ENCODE measurements at regions not wholly inside any gene's neighbourhood (a gene's known extent, or its start where the extent isn't known, plus 50 kb on each side); places are given as distances from the start of the nearest gene placed in this dataset.

GRCh38 chr5:5628866-5629606 lies 206.6 kb downstream of the ICE1 start:
- Histone ChIP-seq H3K4me1 (ENCODE audit: control insufficient read depth, insufficient read depth, low read length) (no peaks in the 10 kb centered on the region), H3K36me3 (ENCODE audit: insufficient read depth, low read length) (no peaks in the 10 kb centered on the region), H3K27me3 (ENCODE audit: control insufficient read depth, insufficient read depth, low read length) (no peaks in the 10 kb centered on the region), H3K9ac (ENCODE audit: low read depth, low read length) (no peak overlapping the region), H3K9me3 (replicated peaks; ENCODE audit: low read length) (peaks cover 5% of the 10 kb centered on the region), H3K4me2 (ENCODE audit: low read length) (no peak overlapping the region), H3K4me3 (ENCODE audit: low read length) (no peak overlapping the region)

GRCh38 chr5:5626412-5626811 lies 203.9 kb downstream of the ICE1 start:
- Histone ChIP-seq H3K4me2 (ENCODE audit: low read length) (no peak overlapping the region), H3K36me3 (ENCODE audit: insufficient read depth, low read length) (no peaks in the 10 kb centered on the region), H3K27me3 (ENCODE audit: control insufficient read depth, insufficient read depth, low read length) (no peaks in the 10 kb centered on the region), H3K9ac (ENCODE audit: low read depth, low read length) (no peak overlapping the region), H3K4me1 (ENCODE audit: control insufficient read depth, insufficient read depth, low read length) (no peaks in the 10 kb centered on the region), H3K4me3 (ENCODE audit: low read length) (no peak overlapping the region), H3K9me3 (replicated peaks; ENCODE audit: low read length) (peaks cover 5% of the 10 kb centered on the region)

- Histone ChIP-seq H3K27me3 (ENCODE audit: control insufficient read depth, insufficient read depth, low read length) (no peaks in the 10 kb centered on the region), H3K4me1 (ENCODE audit: control insufficient read depth, insufficient read depth, low read length) (no peaks in the 10 kb centered on the region), H3K9me3 (replicated peaks; ENCODE audit: low read length) (peaks cover under 1% of the 10 kb centered on the region), H3K36me3 (ENCODE audit: insufficient read depth, low read length) (no peaks in the 10 kb centered on the region), H3K9ac (ENCODE audit: low read depth, low read length) (no peak overlapping the region), H3K4me2 (ENCODE audit: low read length) (no peak overlapping the region), H3K4me3 (ENCODE audit: low read length) (no peak overlapping the region)
These were observed 203.0 kb downstream of the ICE1 start for GRCh38 chr5:5625491-5625890.

- H3K27me3 ChIP-seq (ENCODE audit: control insufficient read depth, insufficient read depth, low read length): no peaks in the 10 kb centered on the region
- H3K9ac ChIP-seq (ENCODE audit: low read depth, low read length): no peak overlapping the region
- H3K4me1 ChIP-seq (ENCODE audit: control insufficient read depth, insufficient read depth, low read length): no peaks in the 10 kb centered on the region
- no peak overlapping the region for H3K4me2 ChIP-seq (ENCODE audit: low read length)
- H3K4me3 ChIP-seq (ENCODE audit: low read length): no peak overlapping the region
- peaks cover 4% of the 10 kb centered on the region for H3K9me3 ChIP-seq (replicated peaks; ENCODE audit: low read length)
- H3K36me3 ChIP-seq (ENCODE audit: insufficient read depth, low read length): no peaks in the 10 kb centered on the region
These were observed 200.9 kb downstream of the ICE1 start for GRCh38 chr5:5623397-5623796.

GRCh38 chr5:5622806-5623205 lies 200.3 kb downstream of the ICE1 start:
- Histone ChIP-seq H3K4me2 (ENCODE audit: low read length) (no peak overlapping the region), H3K36me3 (ENCODE audit: insufficient read depth, low read length) (no peaks in the 10 kb centered on the region), H3K4me1 (ENCODE audit: control insufficient read depth, insufficient read depth, low read length) (no peaks in the 10 kb centered on the region), H3K9ac (ENCODE audit: low read depth, low read length) (no peak overlapping the region), H3K4me3 (ENCODE audit: low read length) (no peak overlapping the region), H3K27me3 (ENCODE audit: control insufficient read depth, insufficient read depth, low read length) (no peaks in the 10 kb centered on the region), H3K9me3 (replicated peaks; ENCODE audit: low read length) (peaks cover 4% of the 10 kb centered on the region)

GRCh38 chr5:5619546-5619945 lies 197.1 kb downstream of the ICE1 start:
- Histone ChIP-seq H3K27me3 (ENCODE audit: control insufficient read depth, insufficient read depth, low read length) (no peaks in the 10 kb centered on the region), H3K36me3 (ENCODE audit: insufficient read depth, low read length) (no peaks in the 10 kb centered on the region), H3K9ac (ENCODE audit: low read depth, low read length) (no peak overlapping the region), H3K4me3 (ENCODE audit: low read length) (no peak overlapping the region), H3K4me1 (ENCODE audit: control insufficient read depth, insufficient read depth, low read length) (no peaks in the 10 kb centered on the region), H3K9me3 (replicated peaks; ENCODE audit: low read length) (peaks cover 4% of the 10 kb centered on the region), H3K4me2 (ENCODE audit: low read length) (no peak overlapping the region)

DNA sequence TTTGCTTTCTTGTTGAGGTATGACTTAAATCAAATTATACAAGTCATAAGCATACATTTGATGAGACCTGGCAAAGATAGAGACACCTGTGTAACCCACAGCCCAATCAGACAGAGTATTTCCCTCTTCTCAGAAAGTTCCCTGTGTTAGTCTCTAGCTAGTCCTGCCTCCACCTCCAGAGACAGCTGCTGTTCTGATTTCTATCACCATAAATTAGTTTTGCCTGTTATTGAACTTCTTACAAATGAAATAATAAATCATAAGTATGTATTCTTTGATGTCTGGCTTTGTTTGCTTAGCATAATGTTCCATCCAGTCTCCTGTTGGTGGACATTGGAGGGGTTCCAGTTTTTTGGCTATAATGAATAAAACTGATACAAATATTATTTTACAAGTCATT lies 194.5 kb downstream of the ICE1 start:
- H3K4me1 ChIP-seq (ENCODE audit: control insufficient read depth, insufficient read depth, low read length): no peaks in the 10 kb centered on the region
- H3K9me3 ChIP-seq (replicated peaks; ENCODE audit: low read length): peaks cover 4% of the 10 kb centered on the region
- H3K27me3 ChIP-seq (ENCODE audit: control insufficient read depth, insufficient read depth, low read length): no peaks in the 10 kb centered on the region
- no peak overlapping the region for H3K4me2 ChIP-seq (ENCODE audit: low read length)
- no peaks in the 10 kb centered on the region for H3K36me3 ChIP-seq (ENCODE audit: insufficient read depth, low read length)
- H3K4me3 ChIP-seq (ENCODE audit: low read length): no peak overlapping the region
- H3K9ac ChIP-seq (ENCODE audit: low read depth, low read length): no peak overlapping the region

DNA sequence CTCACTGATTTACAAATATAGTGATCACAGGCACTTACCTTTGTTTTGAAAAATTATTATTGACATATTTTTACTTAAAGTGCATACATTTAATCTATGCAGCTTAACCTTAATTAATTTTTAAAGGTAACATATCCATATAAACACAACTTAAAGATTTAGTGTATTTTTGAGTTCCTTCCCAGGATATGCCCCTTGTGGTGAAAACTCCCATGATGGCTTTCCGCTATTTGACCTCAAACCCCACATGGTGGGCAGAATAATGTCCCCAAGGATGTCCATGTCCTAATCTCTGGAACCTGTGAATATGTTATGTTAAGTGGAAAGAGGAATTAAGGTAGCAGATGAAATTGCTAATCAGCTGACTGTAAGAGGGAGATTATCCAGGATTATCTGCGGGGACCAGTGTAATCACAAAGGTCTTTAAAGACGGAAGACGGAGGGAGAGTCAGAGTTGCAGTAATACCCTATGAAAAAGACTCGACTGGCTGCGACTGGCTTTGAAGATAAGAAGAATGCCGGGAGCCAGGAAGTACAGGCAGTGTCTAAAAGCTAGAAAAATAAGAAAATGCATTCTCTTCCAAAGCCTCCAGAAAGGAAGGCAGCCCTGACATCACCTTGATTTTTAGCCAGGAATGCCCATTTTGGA lies 193.9 kb downstream of the ICE1 start:
- Histone ChIP-seq H3K36me3 (ENCODE audit: insufficient read depth, low read length) (no peaks in the 10 kb centered on the region), H3K27me3 (ENCODE audit: control insufficient read depth, insufficient read depth, low read length) (no peaks in the 10 kb centered on the region), H3K4me1 (ENCODE audit: control insufficient read depth, insufficient read depth, low read length) (no peaks in the 10 kb centered on the region), H3K4me3 (ENCODE audit: low read length) (no peak overlapping the region), H3K9me3 (replicated peaks; ENCODE audit: low read length) (peaks cover 6% of the 10 kb centered on the region), H3K4me2 (ENCODE audit: low read length) (no peak overlapping the region), H3K9ac (ENCODE audit: low read depth, low read length) (no peak overlapping the region)

- Histone ChIP-seq H3K9ac (ENCODE audit: low read depth, low read length) (no peak overlapping the region), H3K36me3 (ENCODE audit: insufficient read depth, low read length) (no peaks in the 10 kb centered on the region), H3K9me3 (replicated peaks; ENCODE audit: low read length) (peaks cover 6% of the 10 kb centered on the region), H3K4me2 (ENCODE audit: low read length) (no peak overlapping the region), H3K4me1 (ENCODE audit: control insufficient read depth, insufficient read depth, low read length) (no peaks in the 10 kb centered on the region), H3K27me3 (ENCODE audit: control insufficient read depth, insufficient read depth, low read length) (no peaks in the 10 kb centered on the region), H3K4me3 (ENCODE audit: low read length) (no peak overlapping the region)
These were observed 193.1 kb downstream of the ICE1 start for GRCh38 chr5:5615569-5615968.

DNA sequence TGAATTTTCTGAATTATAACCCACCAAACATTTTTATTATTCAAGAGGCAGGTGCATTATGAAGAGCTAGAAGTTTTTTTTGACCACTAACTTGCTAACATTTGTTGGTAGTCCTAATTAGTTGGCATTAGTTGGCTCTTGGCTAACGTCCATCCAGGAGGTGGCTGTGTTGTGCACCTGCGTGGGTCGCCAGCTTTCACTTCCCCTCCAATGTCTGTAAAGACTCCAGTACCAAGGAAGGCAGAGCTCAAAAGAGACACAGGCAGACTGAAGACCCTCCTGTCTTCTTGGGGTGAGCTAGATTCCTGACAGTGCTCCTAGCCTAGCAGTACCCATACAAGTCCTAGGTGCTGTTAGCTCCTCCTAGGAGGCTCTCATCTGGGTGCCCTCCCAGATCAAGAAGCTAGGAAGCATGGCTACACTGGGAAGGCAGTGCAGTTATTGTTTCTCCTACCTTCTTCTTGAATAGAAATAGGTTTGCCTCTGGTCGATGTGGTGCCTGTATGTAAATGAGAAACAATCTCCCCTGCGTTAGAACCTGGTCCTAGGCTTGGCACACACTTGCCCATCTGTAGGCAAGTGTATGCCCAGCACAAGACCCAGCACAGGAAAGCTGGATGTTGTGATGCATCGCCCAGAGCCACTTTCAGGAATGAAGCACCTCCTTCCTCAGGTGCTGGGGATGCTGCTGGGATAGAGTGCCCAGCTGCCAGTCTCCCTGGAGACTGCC lies 190.9 kb downstream of the ICE1 start:
- no peak overlapping the region for H3K4me3 ChIP-seq (ENCODE audit: low read length)
- no peaks in the 10 kb centered on the region for H3K36me3 ChIP-seq (ENCODE audit: insufficient read depth, low read length)
- H3K4me1 ChIP-seq (ENCODE audit: control insufficient read depth, insufficient read depth, low read length): no peaks in the 10 kb centered on the region
- no peak overlapping the region for H3K9ac ChIP-seq (ENCODE audit: low read depth, low read length)
- H3K4me2 ChIP-seq (ENCODE audit: low read length): no peak overlapping the region
- H3K27me3 ChIP-seq (ENCODE audit: control insufficient read depth, insufficient read depth, low read length): no peaks in the 10 kb centered on the region
- H3K9me3 ChIP-seq (replicated peaks; ENCODE audit: low read length): peaks cover 2% of the 10 kb centered on the region

- Histone ChIP-seq H3K9me3 (replicated peaks; ENCODE audit: low read length) (peaks cover 2% of the 10 kb centered on the region), H3K9ac (ENCODE audit: low read depth, low read length) (no peak overlapping the region), H3K4me3 (ENCODE audit: low read length) (no peak overlapping the region), H3K36me3 (ENCODE audit: insufficient read depth, low read length) (no peaks in the 10 kb centered on the region), H3K4me1 (ENCODE audit: control insufficient read depth, insufficient read depth, low read length) (no peaks in the 10 kb centered on the region), H3K27me3 (ENCODE audit: control insufficient read depth, insufficient read depth, low read length) (no peaks in the 10 kb centered on the region), H3K4me2 (ENCODE audit: low read length) (no peak overlapping the region)
These were observed 189.6 kb downstream of the ICE1 start for GRCh38 chr5:5612096-5612495.
